IMR-90 (cell line): ENCODE measurements at regions not wholly inside any gene's neighbourhood (a gene's known extent, or its start where the extent isn't known, plus 50 kb on each side); places are given as distances from the start of the nearest gene placed in this dataset.

ENCODE experiments used
- ATAC-seq: fragments of 200-7000 bp; cut with Tn5 transposase; 2 replicates; pipeline ENCODE4 v1.9.1; 2020; ENCODE audit warnings: low read depth, mild to moderate bottlenecking, moderate library complexity
- BruUV-seq: library from RNA; stranded (reverse); fragments of 400-500 nt; replicated peaks from 2 replicates; lab custom pipeline; 2021; lab: Mats Ljungman, UMichigan
- CTCF ChIA-PET: fragments of 300-600 bp; formaldehyde crosslinking; extraction: SDS; loops from one replicate; lab custom pipeline; 2021; ENCODE audit warnings: antibody characterized with exemption; lab: Yijun Ruan, JAX
- POLR2A ChIA-PET: fragments of 300-600 bp; sonication (Branson Sonifier 250); formaldehyde crosslinking; loops from one replicate; lab custom pipeline; 2022; ENCODE audit warnings: antibody characterized with exemption; ENCODE audit not compliant: unreplicated experiment; lab: Charles Lee
- DNase-seq: peaks from one replicate; pipeline ENCODE4 v3.0.0; 2013
- H2AFZ ChIP-seq: replicated peaks from 2 replicates; pipeline ENCODE3; 2013; ENCODE audit warnings: low read length, mild to moderate bottlenecking; ENCODE audit not compliant: poor library complexity
- H2AK5ac ChIP-seq: 2 replicates; pipeline ENCODE4 v1.6.1; 2013; ENCODE audit warnings: low read depth, low read length, inconsistent platforms
- H2AK9ac ChIP-seq: replicated peaks from 2 replicates; pipeline ENCODE3; 2013; ENCODE audit warnings: mild to moderate bottlenecking, low read depth, low read length, moderate library complexity; ENCODE audit not compliant: poor library complexity
- H2BK120ac ChIP-seq: 2 replicates; pipeline ENCODE4 v1.6.1; 2013; ENCODE audit warnings: low read depth, low read length, inconsistent platforms
- H2BK15ac ChIP-seq: 3 replicates; pipeline ENCODE4 v1.6.1; 2013; ENCODE audit warnings: low read depth, low read length, inconsistent platforms
- H2BK20ac ChIP-seq: 2 replicates; pipeline ENCODE4 v1.6.1; 2013; ENCODE audit warnings: low read depth, mild to moderate bottlenecking, inconsistent platforms, low read length, moderate library complexity
- H2BK5ac ChIP-seq: 2 replicates; pipeline ENCODE4 v1.6.1; 2013; ENCODE audit warnings: mild to moderate bottlenecking, low read depth, low read length, inconsistent platforms; ENCODE audit not compliant: poor library complexity, severe bottlenecking
- H3K14ac ChIP-seq: replicated peaks from 2 replicates; pipeline ENCODE4 v1.6.1; 2013; ENCODE audit warnings: low read depth, low read length, inconsistent platforms
- H3K18ac ChIP-seq: 2 replicates; pipeline ENCODE4 v1.6.1; 2013; ENCODE audit warnings: low read depth, low read length, control low read depth
- H3K23ac ChIP-seq: 2 replicates; pipeline ENCODE4 v1.6.1; 2013; ENCODE audit warnings: low read depth, low read length, inconsistent platforms
- H3K27ac ChIP-seq: 2 replicates; pipeline ENCODE4 v1.5.1; 2013; ENCODE audit warnings: mild to moderate bottlenecking, control low read depth, low read length; ENCODE audit not compliant: insufficient read depth
- H3K27me3 ChIP-seq: 2 replicates; pipeline ENCODE4 v1.6.1; 2013; ENCODE audit warnings: low read length; ENCODE audit not compliant: control insufficient read depth, insufficient read depth
- H3K36me3 ChIP-seq: 2 replicates; pipeline ENCODE4 v1.6.1; 2013; ENCODE audit warnings: low read length, mixed read lengths; ENCODE audit not compliant: control insufficient read depth, insufficient read depth
- H3K4ac ChIP-seq: 2 replicates; pipeline ENCODE4 v1.6.1; 2013; ENCODE audit warnings: low read depth, low read length, inconsistent platforms
- H3K4me1 ChIP-seq: 2 replicates; pipeline ENCODE4 v1.6.1; 2013; ENCODE audit warnings: low read length, mixed read lengths; ENCODE audit not compliant: control insufficient read depth, insufficient read depth
- H3K4me2 ChIP-seq: 2 replicates; pipeline ENCODE4 v1.6.1; 2013; ENCODE audit warnings: low read depth, mild to moderate bottlenecking, control low read depth, low read length, moderate library complexity
- H3K4me3 ChIP-seq: 2 replicates; pipeline ENCODE4 v1.5.1; 2013; ENCODE audit warnings: low read depth, mild to moderate bottlenecking, control low read depth, low read length, moderate library complexity; ENCODE audit not compliant: insufficient read depth
- H3K56ac ChIP-seq: 2 replicates; pipeline ENCODE4 v1.6.1; 2013; ENCODE audit warnings: low read length, inconsistent platforms; ENCODE audit not compliant: insufficient read depth; ENCODE audit errors: extremely low read depth
- H3K79me1 ChIP-seq, 2 experiments: 2 replicates each; pipeline ENCODE4 v1.6.1; 2013; ENCODE audit warnings: low read length in 2 of 2, inconsistent platforms in 1 of 2, low read depth in 1 of 2
- H3K9ac ChIP-seq: 2 replicates; pipeline ENCODE4 v1.6.1; 2013; ENCODE audit warnings: low read depth, low read length, control low read depth
- H3K9me1 ChIP-seq: 2 replicates; pipeline ENCODE4 v1.6.1; 2013; ENCODE audit warnings: low read length, inconsistent platforms; ENCODE audit not compliant: insufficient read depth
- H3K9me3 ChIP-seq: 2 replicates; pipeline ENCODE4 v1.6.1; 2013; ENCODE audit warnings: low read length; ENCODE audit not compliant: control insufficient read depth, insufficient read depth
- H4K20me1 ChIP-seq: 2 replicates; pipeline ENCODE4 v1.6.1; 2013; ENCODE audit warnings: low read length, inconsistent platforms; ENCODE audit not compliant: insufficient read depth
- H4K5ac ChIP-seq: 2 replicates; pipeline ENCODE4 v1.6.1; 2013; ENCODE audit warnings: mild to moderate bottlenecking, low read depth, low read length, control low read depth
- H4K8ac ChIP-seq, 2 experiments: 2 replicates each; pipeline ENCODE4 v1.6.1; 2013; ENCODE audit warnings: low read depth in 2 of 2, low read length in 2 of 2, control low read depth in 1 of 2, inconsistent platforms in 1 of 2
- H4K91ac ChIP-seq: 2 replicates; pipeline ENCODE4 v1.6.1; 2013; ENCODE audit warnings: low read depth, low read length, inconsistent platforms; ENCODE audit not compliant: insufficient read depth
- CHD1 ChIP-seq: IDR thresholded peaks from 2 replicates; pipeline ENCODE4 v1.6.1; 2012; ENCODE audit warnings: low read depth, low read length, improper control_type of control experiment
- ELK1 ChIP-seq: fragments of 150-350 bp; IDR thresholded peaks from 2 replicates; pipeline ENCODE4 v1.6.1; 2016; ENCODE audit warnings: low read depth, mild to moderate bottlenecking, low read length, moderate library complexity, borderline replicate concordance
- MAFK ChIP-seq: IDR thresholded peaks from 2 replicates; pipeline ENCODE4 v1.6.1; 2012; ENCODE audit warnings: low read depth, low read length, improper control_type of control experiment
- RCOR1 ChIP-seq: IDR thresholded peaks from 2 replicates; pipeline ENCODE4 v1.6.1; 2012; ENCODE audit warnings: mild to moderate bottlenecking, low read length, improper control_type of control experiment; ENCODE audit not compliant: insufficient replicate concordance
- SMC3 ChIP-seq: fragments of 150-350 bp; IDR thresholded peaks from 2 replicates; pipeline ENCODE4 v1.6.1; 2016; ENCODE audit warnings: low read depth, mild to moderate bottlenecking, antibody characterized with exemption, low read length, moderate library complexity
- WGBS, 2 experiments: methylation state at CpG; one replicate each; pipeline versions ENCODE4 v1.1.5 to v1.1.7; 2013; ENCODE audit warnings: missing lambda C conversion rate in 2 of 2; ENCODE audit not compliant: insufficient read length in 1 of 2; ENCODE audit errors: extremely low coverage in 2 of 2; 5-methylcytosine and 5-hydroxymethylcytosine counted together
- dilution Hi-C: fragments of 300-500 bp; cut with HindIII; formaldehyde crosslinking; loops from one replicate; pipeline ENCODE4 v1.14.3; 2018; ENCODE audit warnings: low sequenced_read_pairs; ENCODE audit not compliant: unreplicated experiment
- in situ Hi-C: fragments of 300-500 bp; cut with MboI; formaldehyde crosslinking; loops from 3 replicates; pipeline ENCODE4 v1.14.3; 2019; ENCODE audit warnings: low sequenced_read_pairs, inconsistent platforms, mixed read lengths
- intact Hi-C: fragments of 100-400 bp; cut with micrococcal nuclease; formaldehyde crosslinking; loops from 2 replicates; pipeline ENCODE4 v1.10.0; 2022

- POLR2A ChIA-PET: no interaction called here
- CTCF ChIA-PET: no interaction called here
Measured at GRCh38 chr4:20124317-20125026, 127.2 kb upstream of the SLIT2 start.

More at GRCh38 chr4:20124317-20125026, 127.2 kb upstream of the SLIT2 start:
- Histone ChIP-seq H3K9me1 (no peaks in the 10 kb centered on the region), H2AFZ (no peak overlapping the region), H3K23ac (no peak overlapping the region), H3K36me3 (no peaks in the 10 kb centered on the region), H2BK20ac (no peak overlapping the region), H3K4me1 (peaks cover 1% of the 10 kb centered on the region; the same call in 1 of the 2 replicates), H4K91ac (no peak overlapping the region), H3K4me2 (no peak overlapping the region), H2BK5ac (no peak overlapping the region), H3K27me3 (no peaks in the 10 kb centered on the region), H3K79me1 (no peaks in the 10 kb centered on the region), H3K14ac (no peak overlapping the region), H3K18ac (no peak overlapping the region), H4K5ac (no peak overlapping the region), H4K20me1 (no peaks in the 10 kb centered on the region), H3K9ac (no peak overlapping the region), H2AK5ac (no peak overlapping the region), H2BK120ac (no peak overlapping the region), H3K56ac (no peak overlapping the region), H2BK15ac (no peak overlapping the region), H3K4ac (no peak overlapping the region), H2AK9ac (no peak overlapping the region), H3K4me3 (no peak overlapping the region), H3K9me3 (no peaks in the 10 kb centered on the region), H4K8ac (no peak overlapping the region), H3K27ac (no peak overlapping the region)
- BruUV-seq: no TSS peak
- dilution Hi-C loops (no loop called here), intact Hi-C loops (no loop called here), in situ Hi-C loops (no loop called here)
- ATAC-seq: no peak
- DNase-seq: no peak
- TF ChIP-seq ELK1: no peak
- no peak for TF ChIP-seq RCOR1
- no peak for TF ChIP-seq CHD1
- no peak for TF ChIP-seq SMC3
- TF ChIP-seq MAFK: no peak
- no CpG with 5 or more reads among the region's 3 CpGs for WGBS, 2 experiments
